ENCODE measurements at regions not wholly inside any gene's neighbourhood (a gene's known extent, or its start where the extent isn't known, plus 50 kb on each side); places are given as distances from the start of the nearest gene placed in this dataset.
"Not testable (repeated sequence)": the region's sequence is repeated elsewhere in the genome, so short reads cannot be mapped to it uniquely, and the experiment has no call there.

DNA sequence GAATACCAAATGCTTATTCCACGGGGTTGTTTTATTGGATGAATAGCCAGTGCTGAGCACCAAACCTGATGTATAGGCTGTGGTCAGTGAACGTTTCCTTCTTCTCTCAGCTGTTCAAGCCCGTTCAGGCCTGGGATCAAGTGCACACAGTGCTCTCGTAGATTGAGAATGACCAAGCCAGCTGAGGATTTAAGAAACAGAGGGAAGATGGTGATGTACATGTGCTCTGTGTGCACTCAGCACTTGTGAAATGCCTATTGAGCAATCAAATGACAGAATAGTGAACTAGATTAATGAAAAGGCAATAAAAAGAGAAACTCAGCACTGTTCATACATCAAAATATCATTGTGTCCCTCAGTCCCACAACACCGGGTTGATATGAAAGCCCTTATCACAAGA lies 302.5 kb downstream of the BMPER start:
- H3K27me3 Mint-ChIP-seq (ENCODE audit: low read depth): no peaks in the 10 kb centered on the region
- intact Hi-C loops (cut with micrococcal nuclease): no loop called here
- no peaks in the 10 kb centered on the region for H3K4me1 Mint-ChIP-seq (ENCODE audit: low read depth)
- no peak overlapping the region for H3K27ac Mint-ChIP-seq
- DNase-seq (ENCODE audit: low spot score): no peak
- no peaks in the 10 kb centered on the region for H3K36me3 Mint-ChIP-seq (ENCODE audit: low read depth)
- H3K9me3 Mint-ChIP-seq: peaks cover 4% of the 10 kb centered on the region
- no peak overlapping the region for H3K4me3 Mint-ChIP-seq (ENCODE audit: low read depth)

DNA sequence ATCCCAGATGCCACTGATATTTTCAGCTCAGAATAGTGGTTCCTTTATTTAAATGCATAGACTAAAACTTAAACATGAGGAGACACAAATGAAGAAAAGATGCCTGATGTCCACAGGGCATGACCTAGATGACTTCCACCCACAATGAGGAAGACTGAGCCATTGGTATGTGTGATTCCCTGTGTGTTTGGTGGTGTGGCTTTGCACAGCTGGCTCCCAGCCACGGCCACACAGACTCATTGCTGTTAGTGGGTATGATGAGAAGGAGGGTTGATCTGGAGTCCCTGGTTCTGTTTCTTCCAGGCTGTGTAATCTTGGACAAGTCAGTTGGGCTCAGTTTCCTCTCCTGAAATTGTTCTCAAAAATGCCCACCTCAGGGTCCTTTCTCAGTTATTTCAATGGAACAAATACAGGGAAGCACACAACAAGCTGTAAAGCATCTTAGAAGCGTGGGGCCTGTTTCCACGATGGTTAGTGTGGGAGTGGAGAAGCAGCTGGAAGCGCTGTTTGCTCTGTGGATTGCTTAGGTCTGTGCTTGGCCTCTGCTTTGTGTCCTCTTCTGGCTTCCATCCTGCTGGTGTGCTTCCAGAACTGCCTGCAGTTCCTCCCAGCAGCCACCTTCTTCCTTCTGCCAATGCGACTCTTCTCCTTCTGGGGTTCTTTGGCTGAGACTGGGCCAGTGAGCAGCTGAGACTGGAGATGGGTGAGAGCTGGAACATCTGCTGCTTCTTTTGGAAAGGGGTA lies 303.7 kb downstream of the BMPER start:
- Mint-ChIP-seq H3K4me1 (ENCODE audit: low read depth) (no peaks in the 10 kb centered on the region), H3K27ac (no peak overlapping the region), H3K36me3 (ENCODE audit: low read depth) (no peaks in the 10 kb centered on the region), H3K9me3 (peaks cover 4% of the 10 kb centered on the region), H3K27me3 (ENCODE audit: low read depth) (no peaks in the 10 kb centered on the region), H3K4me3 (ENCODE audit: low read depth) (no peak overlapping the region)
- intact Hi-C loops (cut with micrococcal nuclease): no loop called here
- DNase-seq (ENCODE audit: low spot score): no peak

DNA sequence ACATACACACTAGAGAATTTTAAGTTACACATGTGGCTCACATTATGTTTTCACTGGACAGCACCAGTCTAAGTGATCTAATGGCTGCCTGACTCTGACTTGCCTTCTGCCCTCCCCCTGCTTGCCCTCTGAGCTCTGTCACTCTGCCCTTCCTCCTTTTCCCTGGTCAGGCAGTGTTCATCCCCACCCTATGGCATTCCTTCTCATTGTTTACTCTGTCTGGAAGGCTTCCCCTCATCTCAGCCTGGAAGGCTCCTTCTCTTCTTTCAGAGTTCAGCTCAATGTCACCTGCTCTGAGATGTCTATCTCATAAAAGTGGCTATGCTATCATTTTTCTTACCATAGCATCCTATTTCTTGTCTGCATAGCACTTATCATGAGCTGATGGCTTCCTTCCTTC lies 305.7 kb downstream of the BMPER start:
- no peaks in the 10 kb centered on the region for H3K4me1 Mint-ChIP-seq (ENCODE audit: low read depth)
- no peak overlapping the region for H3K4me3 Mint-ChIP-seq (ENCODE audit: low read depth)
- intact Hi-C loops (cut with micrococcal nuclease): no loop called here
- H3K27me3 Mint-ChIP-seq (ENCODE audit: low read depth): no peaks in the 10 kb centered on the region
- H3K27ac Mint-ChIP-seq: no peak overlapping the region
- no peak for DNase-seq (ENCODE audit: low spot score)
- peaks cover 4% of the 10 kb centered on the region for H3K9me3 Mint-ChIP-seq
- no peaks in the 10 kb centered on the region for H3K36me3 Mint-ChIP-seq (ENCODE audit: low read depth)

DNA sequence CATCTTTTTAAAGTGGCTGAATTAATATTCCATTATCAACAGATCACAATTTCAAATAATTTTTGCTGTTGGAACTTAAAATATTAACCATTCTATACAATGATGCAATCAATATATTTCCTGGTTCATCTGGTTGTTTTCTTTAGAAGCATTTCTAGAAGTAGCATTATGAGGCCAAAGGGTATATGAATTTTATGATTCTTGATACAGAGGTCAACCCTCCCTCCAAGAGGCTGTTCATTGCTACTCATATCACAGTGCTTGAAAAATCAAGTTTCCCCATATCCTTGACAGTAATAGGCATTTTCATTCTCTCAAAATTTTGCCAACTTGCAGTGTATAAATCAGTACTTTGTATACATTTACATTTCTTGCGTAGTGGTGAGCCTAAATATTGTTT lies 312.6 kb downstream of the BMPER start:
- intact Hi-C loops (cut with micrococcal nuclease): no loop called here
- no peak for DNase-seq (ENCODE audit: low spot score)
- Mint-ChIP-seq H3K4me1 (ENCODE audit: low read depth) (no peaks in the 10 kb centered on the region), H3K9me3 (peaks cover 5% of the 10 kb centered on the region), H3K36me3 (ENCODE audit: low read depth) (no peaks in the 10 kb centered on the region), H3K27me3 (ENCODE audit: low read depth) (no peaks in the 10 kb centered on the region), H3K27ac (no peak overlapping the region), H3K4me3 (ENCODE audit: low read depth) (no peak overlapping the region)

DNA sequence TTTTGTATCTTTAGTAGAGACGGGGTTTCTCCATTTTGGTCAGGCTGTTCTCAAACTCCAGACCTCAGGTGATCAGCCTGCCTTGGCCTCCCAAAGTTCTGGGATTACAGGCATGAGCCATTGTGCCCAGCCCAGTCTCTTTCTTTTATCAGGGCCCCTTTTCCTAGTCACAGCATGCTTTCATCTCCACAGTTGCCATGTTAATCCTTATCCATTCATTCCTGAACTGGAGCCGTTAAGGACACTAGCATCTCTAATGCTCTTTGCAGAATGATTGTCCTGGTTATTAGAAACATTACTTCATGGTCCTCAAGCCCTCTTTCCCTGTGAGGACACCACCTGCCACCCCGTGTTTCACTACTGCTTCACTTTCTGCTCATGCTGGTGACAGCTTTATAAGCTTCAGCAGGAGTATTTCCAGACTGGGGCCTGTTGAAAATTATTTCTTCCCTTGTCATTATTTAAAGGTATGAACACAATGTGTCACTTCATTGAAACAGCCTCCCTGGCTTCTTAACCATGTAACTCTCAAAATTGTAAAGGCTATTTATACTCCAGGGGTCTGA lies 313.9 kb downstream of the BMPER start:
- no peak for DNase-seq (ENCODE audit: low spot score)
- H3K4me1 Mint-ChIP-seq (ENCODE audit: low read depth): no peaks in the 10 kb centered on the region
- no peak overlapping the region for H3K4me3 Mint-ChIP-seq (ENCODE audit: low read depth)
- intact Hi-C loops (cut with micrococcal nuclease): no loop called here
- no peak overlapping the region for H3K27ac Mint-ChIP-seq
- H3K36me3 Mint-ChIP-seq (ENCODE audit: low read depth): no peaks in the 10 kb centered on the region
- peaks cover 5% of the 10 kb centered on the region for H3K9me3 Mint-ChIP-seq
- H3K27me3 Mint-ChIP-seq (ENCODE audit: low read depth): no peaks in the 10 kb centered on the region

DNA sequence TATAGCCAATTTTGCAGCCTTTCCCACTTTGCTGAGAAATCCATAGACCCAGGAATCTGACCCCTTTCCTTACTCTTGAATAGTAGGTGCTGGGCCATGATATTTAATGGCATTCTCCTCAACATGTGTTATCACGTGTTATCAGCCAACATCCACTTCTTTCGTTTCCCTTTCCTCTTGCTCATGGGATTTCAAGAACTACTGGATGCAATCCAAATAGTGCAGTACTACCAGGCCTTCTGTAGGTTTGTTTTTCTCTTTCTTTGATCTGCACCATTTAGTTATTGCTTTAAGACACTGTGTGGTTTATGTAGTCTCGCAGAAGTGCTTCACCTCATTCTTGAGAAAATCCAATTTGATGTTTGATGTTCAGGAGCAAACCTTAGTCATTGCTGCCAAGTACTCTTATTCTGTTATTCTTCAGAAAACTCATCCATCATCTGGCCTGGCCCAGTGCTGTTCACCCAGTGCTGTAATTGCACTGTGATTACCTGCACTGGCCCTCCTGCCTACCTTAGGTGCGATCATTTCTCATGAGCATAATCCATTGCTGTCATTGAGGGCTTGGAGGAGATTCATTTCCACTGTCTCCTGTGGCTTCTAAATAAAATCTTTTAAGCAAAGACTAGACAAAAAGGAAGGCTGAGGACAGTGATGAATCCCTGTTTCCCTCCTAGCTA lies 315.3 kb downstream of the BMPER start:
- H3K9me3 Mint-ChIP-seq: peaks cover 5% of the 10 kb centered on the region
- H3K36me3 Mint-ChIP-seq (ENCODE audit: low read depth): no peaks in the 10 kb centered on the region
- H3K4me1 Mint-ChIP-seq (ENCODE audit: low read depth): no peaks in the 10 kb centered on the region
- no peak overlapping the region for H3K4me3 Mint-ChIP-seq (ENCODE audit: low read depth)
- DNase-seq (ENCODE audit: low spot score): no peak
- no peak overlapping the region for H3K27ac Mint-ChIP-seq
- no peaks in the 10 kb centered on the region for H3K27me3 Mint-ChIP-seq (ENCODE audit: low read depth)
- intact Hi-C loops (cut with micrococcal nuclease): no loop called here

DNA sequence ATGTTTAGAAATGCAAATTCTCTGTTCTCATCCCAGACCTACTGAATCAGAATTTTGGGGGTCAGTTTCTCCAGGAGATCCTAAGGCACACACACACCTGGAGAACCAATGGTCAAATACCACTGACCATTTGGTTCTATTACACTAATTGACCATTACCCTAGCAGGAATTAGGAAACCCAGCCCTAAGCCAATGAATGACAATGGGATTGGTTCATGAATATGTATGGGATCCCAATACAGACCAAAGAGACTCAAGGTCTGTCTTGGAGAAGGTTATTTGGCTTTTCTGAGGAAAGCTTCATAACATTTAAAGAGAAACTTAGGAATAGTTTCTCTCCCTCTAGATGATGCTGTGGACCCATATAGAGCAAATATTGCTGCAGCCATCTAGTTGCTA lies 317.0 kb downstream of the BMPER start:
- Mint-ChIP-seq H3K9me3 (peaks cover 5% of the 10 kb centered on the region), H3K27ac (no peak overlapping the region), H3K4me1 (ENCODE audit: low read depth) (no peaks in the 10 kb centered on the region), H3K36me3 (ENCODE audit: low read depth) (no peaks in the 10 kb centered on the region), H3K27me3 (ENCODE audit: low read depth) (no peaks in the 10 kb centered on the region), H3K4me3 (ENCODE audit: low read depth) (no peak overlapping the region)
- intact Hi-C loops (cut with micrococcal nuclease): no loop called here
- no peak for DNase-seq (ENCODE audit: low spot score)

DNA sequence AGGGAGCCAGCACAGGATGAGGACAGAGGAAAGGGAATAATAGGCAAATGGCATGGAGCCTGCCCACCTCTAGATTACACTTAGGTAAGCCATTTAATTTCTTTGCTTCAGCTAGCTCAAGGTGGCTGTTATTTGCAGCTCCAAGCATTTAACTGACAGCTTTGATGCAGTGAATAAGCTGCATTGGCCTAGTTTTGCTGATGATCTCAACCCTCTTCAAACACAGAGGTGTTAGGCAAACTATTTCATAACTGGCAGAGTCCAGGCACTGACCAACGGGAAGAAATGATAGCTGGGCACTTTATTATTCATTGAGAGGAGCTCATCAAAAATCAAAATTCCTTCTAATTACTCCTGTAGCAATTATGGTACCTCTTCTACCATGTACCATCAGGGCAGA lies 317.4 kb downstream of the BMPER start:
- no peaks in the 10 kb centered on the region for H3K27me3 Mint-ChIP-seq (ENCODE audit: low read depth)
- H3K9me3 Mint-ChIP-seq: peaks cover 5% of the 10 kb centered on the region
- H3K4me1 Mint-ChIP-seq (ENCODE audit: low read depth): no peaks in the 10 kb centered on the region
- H3K36me3 Mint-ChIP-seq (ENCODE audit: low read depth): no peaks in the 10 kb centered on the region
- DNase-seq (ENCODE audit: low spot score): no peak
- H3K27ac Mint-ChIP-seq: no peak overlapping the region
- intact Hi-C loops (cut with micrococcal nuclease): no loop called here
- H3K4me3 Mint-ChIP-seq (ENCODE audit: low read depth): no peak overlapping the region

DNA sequence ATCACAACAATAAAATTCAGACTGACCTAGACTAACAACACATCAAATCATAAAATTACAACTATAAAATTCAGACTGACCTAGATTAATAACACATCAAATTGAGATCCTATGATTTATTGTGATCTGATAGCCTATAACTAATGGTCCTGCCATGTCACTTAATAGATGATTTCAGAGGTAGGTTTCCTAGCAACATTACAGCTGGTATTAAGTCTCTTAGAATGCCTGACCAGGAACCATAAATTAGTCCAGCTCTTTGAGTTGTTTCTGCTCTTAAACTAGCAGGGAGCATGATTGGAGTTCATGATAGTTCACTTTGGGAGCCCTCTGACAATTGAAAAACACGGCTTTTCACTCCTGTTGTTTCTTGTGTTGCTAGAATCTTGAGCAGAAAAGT lies 318.9 kb downstream of the BMPER start:
- Mint-ChIP-seq H3K27me3 (ENCODE audit: low read depth) (no peaks in the 10 kb centered on the region), H3K4me3 (ENCODE audit: low read depth) (no peak overlapping the region), H3K9me3 (peaks cover 5% of the 10 kb centered on the region), H3K4me1 (ENCODE audit: low read depth) (no peaks in the 10 kb centered on the region), H3K36me3 (ENCODE audit: low read depth) (no peaks in the 10 kb centered on the region), H3K27ac (no peak overlapping the region)
- intact Hi-C loops (cut with micrococcal nuclease): no loop called here
- no peak for DNase-seq (ENCODE audit: low spot score)

DNA sequence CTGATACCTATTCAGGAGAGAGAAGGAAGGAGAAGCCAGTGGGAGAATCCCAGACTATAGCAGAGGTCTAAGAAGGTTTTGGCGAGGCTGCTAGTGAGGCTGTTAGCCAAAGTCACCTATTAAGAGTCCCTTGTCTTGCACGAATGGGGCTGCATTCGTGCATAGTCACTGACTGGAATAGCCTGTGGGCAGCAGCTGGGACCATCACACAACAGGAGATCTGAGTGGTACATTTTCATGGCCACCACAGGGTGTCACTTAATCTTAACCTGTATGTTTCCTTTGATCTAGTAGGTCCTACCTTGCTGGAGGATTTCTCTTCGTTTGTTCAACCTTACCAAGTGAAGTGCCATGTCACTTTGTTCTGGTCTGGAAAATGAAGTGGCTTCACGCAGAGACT lies 319.9 kb downstream of the BMPER start:
- H3K9me3 Mint-ChIP-seq: peaks cover 5% of the 10 kb centered on the region
- H3K27ac Mint-ChIP-seq: no peak overlapping the region
- H3K4me3 Mint-ChIP-seq (ENCODE audit: low read depth): no peak overlapping the region
- no peak for DNase-seq (ENCODE audit: low spot score)
- no peaks in the 10 kb centered on the region for H3K27me3 Mint-ChIP-seq (ENCODE audit: low read depth)
- intact Hi-C loops (cut with micrococcal nuclease): no loop called here
- no peaks in the 10 kb centered on the region for H3K4me1 Mint-ChIP-seq (ENCODE audit: low read depth)
- no peaks in the 10 kb centered on the region for H3K36me3 Mint-ChIP-seq (ENCODE audit: low read depth)

DNA sequence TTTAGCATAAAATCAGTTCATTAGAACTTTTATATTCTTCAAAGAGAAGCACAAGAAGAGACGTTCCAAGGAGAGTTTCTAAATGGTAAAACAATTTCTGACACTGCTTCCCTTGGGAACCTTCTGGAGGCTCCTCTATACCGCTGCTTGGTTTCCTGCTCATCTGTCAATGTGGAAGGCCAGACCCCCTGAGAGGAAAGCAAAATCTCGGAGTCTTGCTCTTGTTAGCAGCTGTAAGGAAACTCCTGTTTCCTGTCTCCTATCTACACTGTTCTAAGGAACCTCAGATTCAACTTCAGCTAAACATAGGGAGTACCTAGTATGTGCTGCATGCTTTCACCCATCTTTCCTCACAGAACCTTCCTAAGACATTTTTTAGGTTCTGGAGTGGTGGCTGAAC lies 322.2 kb downstream of the BMPER start:
- H3K4me3 Mint-ChIP-seq (ENCODE audit: low read depth): no peak overlapping the region
- H3K9me3 Mint-ChIP-seq: peaks cover under 1% of the 10 kb centered on the region
- intact Hi-C loops (cut with micrococcal nuclease): no loop called here
- H3K36me3 Mint-ChIP-seq (ENCODE audit: low read depth): no peaks in the 10 kb centered on the region
- H3K4me1 Mint-ChIP-seq (ENCODE audit: low read depth): no peaks in the 10 kb centered on the region
- no peak for DNase-seq (ENCODE audit: low spot score)
- H3K27ac Mint-ChIP-seq: no peak overlapping the region
- no peaks in the 10 kb centered on the region for H3K27me3 Mint-ChIP-seq (ENCODE audit: low read depth)

DNA sequence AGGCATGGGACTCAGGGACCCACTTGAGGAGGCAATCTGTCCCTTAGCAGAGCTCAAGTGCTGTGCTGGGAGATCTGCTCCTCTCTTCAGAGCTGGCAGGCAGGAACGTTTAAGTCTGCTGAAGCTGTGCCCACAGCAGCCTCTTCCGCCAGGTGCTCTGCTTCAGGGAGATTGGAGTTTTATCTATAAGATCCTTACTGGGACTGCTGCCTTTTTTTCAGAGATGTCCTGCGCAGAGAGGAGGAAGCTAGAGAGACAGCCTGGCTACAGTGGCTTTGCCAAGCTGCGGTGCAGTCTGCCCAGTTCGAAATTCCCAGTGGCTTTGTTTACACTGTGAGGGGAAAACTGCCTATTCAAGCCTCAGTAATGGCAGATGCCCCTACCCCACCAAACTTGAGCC lies 329.8 kb downstream of the BMPER start:
- intact Hi-C loops (cut with micrococcal nuclease); H3K27ac Mint-ChIP-seq; DNase-seq (ENCODE audit: low spot score); H3K9me3 Mint-ChIP-seq; H3K4me3 Mint-ChIP-seq (ENCODE audit: low read depth); H3K36me3 Mint-ChIP-seq (ENCODE audit: low read depth); H3K27me3 Mint-ChIP-seq (ENCODE audit: low read depth); H3K4me1 Mint-ChIP-seq (ENCODE audit: low read depth): not testable (repeated sequence)

DNA sequence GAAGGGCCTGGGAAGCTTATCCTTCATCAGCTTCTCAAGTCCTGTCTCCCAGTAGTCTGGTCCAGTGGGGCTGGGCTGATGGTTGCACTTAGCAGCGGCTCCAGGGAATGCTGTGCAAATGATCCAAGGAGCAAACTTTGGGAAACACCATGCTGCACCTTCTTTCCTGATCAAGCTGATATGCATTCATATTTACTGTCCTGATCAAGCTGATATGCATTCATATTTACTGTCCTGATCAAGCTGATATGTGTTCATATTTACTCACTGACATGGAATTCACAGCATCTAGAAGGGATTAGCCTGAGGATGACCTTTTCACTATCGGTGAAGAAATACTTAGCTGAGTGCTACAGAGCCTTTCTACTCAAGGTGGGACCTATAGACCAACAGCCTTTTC lies 330.7 kb downstream of the BMPER start:
- Mint-ChIP-seq H3K9me3 (peaks cover 7% of the 10 kb centered on the region), H3K4me1 (ENCODE audit: low read depth) (no peaks in the 10 kb centered on the region), H3K27ac (no peak overlapping the region), H3K27me3 (ENCODE audit: low read depth) (no peaks in the 10 kb centered on the region), H3K36me3 (ENCODE audit: low read depth) (no peaks in the 10 kb centered on the region), H3K4me3 (ENCODE audit: low read depth) (no peak overlapping the region)
- no peak for DNase-seq (ENCODE audit: low spot score)
- intact Hi-C loops (cut with micrococcal nuclease): no loop called here
